Forelimb muscle (tissue), 1 donor: ENCODE measurements at regions not wholly inside any gene's neighbourhood (a gene's known extent, or its start where the extent isn't known, plus 50 kb on each side); places are given as distances from the start of the nearest gene placed in this dataset.

Source experiments
- DNase-seq: peaks from one replicate; pipeline ENCODE4 v3.0.0-alpha.2; 2013; ENCODE audit warnings: low read depth

- DNase-seq, result no peak
Observed at GRCh38 chr2:14513903-14514302, 118.6 kb upstream of the LRATD1 start.

GRCh38 chr2:14516844-14517243 is 115.7 kb upstream of the LRATD1 start:
- no peak for DNase-seq

GRCh38 chr2:14517731-14518130 is 114.8 kb upstream of the LRATD1 start:
- DNase-seq, result no peak

- no peak for DNase-seq
Observed at GRCh38 chr2:14520385-14520945, 112.1 kb upstream of the LRATD1 start.

GRCh38 chr2:14524041-14524802 is 108.3 kb upstream of the LRATD1 start:
- DNase-seq, result no peak

GRCh38 chr2:14524803-14525080 is 107.8 kb upstream of the LRATD1 start:
- DNase-seq, result no peak

GRCh38 chr2:14530506-14530905 is 102.0 kb upstream of the LRATD1 start:
- DNase-seq, result no peak

GRCh38 chr2:14533131-14533757 is 99.3 kb upstream of the LRATD1 start:
- peak; percentile 25 for DNase-seq

GRCh38 chr2:14535156-14535555 is 97.4 kb upstream of the LRATD1 start:
- DNase-seq, result no peak

GRCh38 chr2:14536976-14537375 is 95.5 kb upstream of the LRATD1 start:
- DNase-seq, result no peak

GRCh38 chr2:14540015-14540414 is 92.5 kb upstream of the LRATD1 start:
- DNase-seq, result no peak

- DNase-seq, result no peak
Observed at GRCh38 chr2:14543284-14543683, 89.2 kb upstream of the LRATD1 start.

- DNase-seq, result no peak
Observed at GRCh38 chr2:14544247-14544646, 88.3 kb upstream of the LRATD1 start.

GRCh38 chr2:14547830-14548229 is 84.7 kb upstream of the LRATD1 start:
- DNase-seq, result no peak

- DNase-seq, result no peak
Observed at GRCh38 chr2:14550658-14551057, 81.9 kb upstream of the LRATD1 start.

GRCh38 chr2:14551069-14551468 is 81.4 kb upstream of the LRATD1 start:
- no peak for DNase-seq

GRCh38 chr2:14552286-14552685 is 80.2 kb upstream of the LRATD1 start:
- no peak for DNase-seq

GRCh38 chr2:14552818-14553217 is 79.7 kb upstream of the LRATD1 start:
- no peak for DNase-seq

GRCh38 chr2:14554849-14555545 is 77.5 kb upstream of the LRATD1 start:
- no peak for DNase-seq

- no peak for DNase-seq
Observed at GRCh38 chr2:14557111-14557510, 75.4 kb upstream of the LRATD1 start.

GRCh38 chr2:14557916-14558315 is 74.6 kb upstream of the LRATD1 start:
- no peak for DNase-seq

- no peak for DNase-seq
Observed at GRCh38 chr2:14558335-14558919, 74.1 kb upstream of the LRATD1 start.
